Stomach (tissue), 8 donors: ENCODE measurements at regions not wholly inside any gene's neighbourhood (a gene's known extent, or its start where the extent isn't known, plus 50 kb on each side); places are given as distances from the start of the nearest gene placed in this dataset.

Experiments used
- DNase-seq, 2 donors: peaks; one replicate each; pipeline versions ENCODE4 v3.0.0 to v3.0.0-alpha.2; 2013 to 2019
- H3K27ac ChIP-seq, 5 donors: fragments of 200-600 bp in 4 of 5; sonication (generic) in 4 of 5; one replicate each; pipeline ENCODE4 v1.5.1; 2013 to 2019; ENCODE audit warnings: mild to moderate bottlenecking in 1 of 5, moderate library complexity in 1 of 5
- H3K27me3 ChIP-seq, 3 donors: fragments of 200-600 bp; sonication (generic); one replicate each; pipeline ENCODE4 v1.5.1; 2017 to 2019; ENCODE audit warnings: mixed run types in 1 of 3
- H3K36me3 ChIP-seq, 4 donors: fragments of 200-600 bp; sonication (generic); 1 replicate in 3 of 4; 2 replicates in 1 of 4; pipeline ENCODE4 v1.5.1; 2016 to 2019
- H3K4me1 ChIP-seq, 4 donors: fragments of 200-600 bp; sonication (generic); one replicate each; pipeline ENCODE4 v1.5.1; 2016 to 2019
- H3K4me3 ChIP-seq, 4 donors: fragments of 200-600 bp; sonication (generic) in 3 of 4; one replicate each; pipeline ENCODE4 v1.5.1; 2016 to 2019; ENCODE audit warnings: mild to moderate bottlenecking in 1 of 4
- H3K9me3 ChIP-seq, 4 donors: fragments of 200-600 bp; sonication (generic); one replicate each; pipeline ENCODE4 v1.5.1; 2016 to 2019
- CTCF ChIP-seq, 7 experiments: fragments of 450-650 bp in 4 of 7; fragments of 200-600 bp in 3 of 7; sonication (generic) in 3 of 7; IDR thresholded peaks; one replicate each; pipeline ENCODE4 v1.5.1; 2016 to 2019; ENCODE audit warnings: antibody characterized with exemption in 7 of 7, control low read depth in 2 of 7, mild to moderate bottlenecking in 1 of 7
- EP300 ChIP-seq: sonication (generic); formaldehyde crosslinking; IDR thresholded peaks from one replicate; pipeline ENCODE4 v1.6.1; 2017; ENCODE audit warnings: antibody characterized with exemption
- POLR2A ChIP-seq, 4 donors: fragments of 450-650 bp; IDR thresholded peaks; one replicate each; pipeline ENCODE4 v1.6.1; 2016; ENCODE audit warnings: antibody characterized with exemption in 4 of 4, control low read depth in 2 of 4, mild to moderate bottlenecking in 1 of 4, moderate library complexity in 1 of 4
- POLR2AphosphoS5 ChIP-seq, 3 donors: sonication (generic); formaldehyde crosslinking; IDR thresholded peaks; one replicate each; pipeline ENCODE4 v1.6.1; 2016; ENCODE audit warnings: antibody characterized with exemption in 3 of 3
- WGBS, 5 donors: extraction: QIAGEN DNeasy Blood & Tissue Kit in 3 of 5; methylation state at CpG; one replicate each; pipeline versions ENCODE4 v1.1.5 to v1.1.7; 2013 to 2018; 5-methylcytosine and 5-hydroxymethylcytosine counted together
- intact Hi-C: fragments of 100-400 bp; cut with DNase I; formaldehyde crosslinking; loops from one replicate; pipeline ENCODE4 v1.15.1; 2023; ENCODE audit warnings: low total_unique reads
- donor health status: healthy with polysubstance abuse.
- donor health status: Bipolar disorder and iron deficiency.
- donor health status: healthy.

- WGBS, 5 donors: 80 to 87% (median 82%) methylated on average over 4 of the region's 4 CpGs
- no peak for DNase-seq
- H3K4me3 ChIP-seq: no peak overlapping the region
- H3K27me3 ChIP-seq: no peaks in the 10 kb centered on the region
- no peaks in the 10 kb centered on the region for H3K4me1 ChIP-seq
- TF ChIP-seq CTCF (IDR thresholded peaks at IDR 0.05) (no peak), EP300 (no peak), POLR2A (IDR thresholded peaks at IDR 0.05) (no peak), POLR2AphosphoS5 (IDR thresholded peaks at IDR 0.05) (no peak)
- peaks cover 8 to 37% (median 27%) of the 10 kb centered on the region in 4 donors for H3K9me3 ChIP-seq
- intact Hi-C loops: no loop called here
- no peak overlapping the region for H3K27ac ChIP-seq
- H3K36me3 ChIP-seq: no peaks in the 10 kb centered on the region
These were observed 94.6 kb downstream of the F11 start for GRCh38 chr4:186360551-186360950.

GRCh38 chr4:186351668-186352194, 85.7 kb downstream of the F11 start:
- Histone ChIP-seq H3K9me3 (peaks cover 0 to 4% (median 0%) of the 10 kb centered on the region in 4 donors), H3K4me1 (no peaks in the 10 kb centered on the region), H3K4me3 (no peak overlapping the region), H3K27me3 (no peaks in the 10 kb centered on the region), H3K27ac (no peak overlapping the region), H3K36me3 (no peaks in the 10 kb centered on the region)
- no peak for TF ChIP-seq POLR2A (IDR thresholded peaks at IDR 0.05)
- no peak for TF ChIP-seq CTCF (IDR thresholded peaks at IDR 0.05)
- TF ChIP-seq POLR2AphosphoS5 (IDR thresholded peaks at IDR 0.05): no peak
- no peak for TF ChIP-seq EP300
- intact Hi-C loops: no loop called here
- peak in 1 of 2 donors; percentile 75 for DNase-seq
- WGBS, 5 donors: 48 to 74% (median 57%) methylated on average over 7 of the region's 7 CpGs

GRCh38 chr4:186348433-186348832, 82.4 kb downstream of the F11 start:
- Histone ChIP-seq H3K4me1 (no peaks in the 10 kb centered on the region), H3K36me3 (no peaks in the 10 kb centered on the region), H3K27me3 (peaks cover 0 to 8% (median 0%) of the 10 kb centered on the region in 3 donors), H3K9me3 (no peaks in the 10 kb centered on the region), H3K4me3 (no peak overlapping the region), H3K27ac (no peak overlapping the region)
- intact Hi-C loops: no loop called here
- peak in 1 of 2 donors; percentile 35 for DNase-seq
- WGBS, 5 donors: 83 to 87% (median 86%) methylated on average over 10 of the region's 10 CpGs
- TF ChIP-seq EP300 (no peak), POLR2A (IDR thresholded peaks at IDR 0.05) (no peak), POLR2AphosphoS5 (IDR thresholded peaks at IDR 0.05) (no peak), CTCF (IDR thresholded peaks at IDR 0.05) (no peak)

- TF ChIP-seq POLR2A (IDR thresholded peaks at IDR 0.05): no peak
- Histone ChIP-seq H3K27ac (no peak overlapping the region), H3K36me3 (no peaks in the 10 kb centered on the region), H3K27me3 (peaks cover 0 to 8% (median 0%) of the 10 kb centered on the region in 3 donors), H3K4me3 (no peak overlapping the region), H3K9me3 (no peaks in the 10 kb centered on the region), H3K4me1 (no peaks in the 10 kb centered on the region)
- 58 to 72% (median 66%) methylated on average over 12 of the region's 12 CpGs for WGBS, 5 donors
- intact Hi-C loops: no loop called here
- DNase-seq: no peak
These were observed 81.8 kb downstream of the F11 start for GRCh38 chr4:186347743-186348142.

GRCh38 chr4:186345184-186345583, 79.2 kb downstream of the F11 start:
- H3K27ac ChIP-seq: no peak overlapping the region
- peaks cover 0 to 10% (median 3%) of the 10 kb centered on the region in 4 donors for H3K9me3 ChIP-seq
- no peaks in the 10 kb centered on the region for H3K4me1 ChIP-seq
- TF ChIP-seq POLR2A (IDR thresholded peaks at IDR 0.05) (no peak), CTCF (IDR thresholded peaks at IDR 0.05) (no peak), EP300 (no peak), POLR2AphosphoS5 (IDR thresholded peaks at IDR 0.05) (no peak)
- H3K36me3 ChIP-seq: no peaks in the 10 kb centered on the region
- intact Hi-C loops: no loop called here
- peaks cover 0 to 8% (median 0%) of the 10 kb centered on the region in 3 donors for H3K27me3 ChIP-seq
- H3K4me3 ChIP-seq: no peak overlapping the region
- WGBS, 5 donors: 15 to 37% (median 27%) methylated on average over 3 of the region's 3 CpGs
- DNase-seq: no peak
